HepG2 (cell line): ENCODE measurements at regions not wholly inside any gene's neighbourhood (a gene's known extent, or its start where the extent isn't known, plus 50 kb on each side); places are given as distances from the start of the nearest gene placed in this dataset.

Source experiments
- ATAC-seq: fragments of 200-7000 bp; cut with Tn5 transposase; 3 replicates; pipeline ENCODE4 v1.9.1; 2020; ENCODE audit warnings: mild to moderate bottlenecking, moderate library complexity
- BruUV-seq: library from RNA; stranded (reverse); fragments of 400-500 nt; replicated peaks from 2 replicates; lab custom pipeline; 2021; lab: Mats Ljungman, UMichigan
- CTCF ChIA-PET: fragments of 300-600 bp; formaldehyde crosslinking; extraction: SDS; loops from one replicate; lab custom pipeline; 2021; ENCODE audit warnings: low total read pairs, inconsistent platforms, low intra/inter-chr PET ratio; lab: Yijun Ruan, JAX
- POLR2A ChIA-PET: fragments of 350-600 bp; sonication (Branson Sonifier 250); formaldehyde crosslinking; loops from one replicate; lab custom pipeline; 2020; ENCODE audit warnings: antibody characterized with exemption, inconsistent platforms; lab: Yijun Ruan, JAX
- DNase-seq: peaks from one replicate; pipeline ENCODE4 v3.0.0-alpha.2; 2015; ENCODE audit warnings: low spot score
- FAIRE-seq: peaks from 3 replicates; lab custom pipeline; 2011; peaks lifted over from hg19 to GRCh38; lab: Jason Lieb, UNC
- H2AFZ ChIP-seq: one replicate; pipeline ENCODE4 v1.6.1; 2011; ENCODE audit warnings: low read length, inconsistent platforms
- H3K27ac ChIP-seq: fragments of 300-600 bp; 3 replicates; pipeline ENCODE4 v1.8.0; 2011; ENCODE audit warnings: mixed run types, mild to moderate bottlenecking, mixed read lengths, low read length, inconsistent platforms; ENCODE audit not compliant: insufficient read depth; ENCODE audit errors: extremely low read length
- H3K27me3 ChIP-seq, 2 experiments: fragments of 200-600 bp in 1 of 2; 2 replicates in 1 of 2; 3 replicates in 1 of 2; pipeline versions ENCODE4 v1.6.0 to v1.8.0; 2011; ENCODE audit warnings: low read length in 2 of 2, mild to moderate bottlenecking in 2 of 2, moderate library complexity in 2 of 2, inconsistent platforms in 1 of 2; ENCODE audit not compliant: insufficient read depth in 2 of 2, control insufficient read depth in 1 of 2
- H3K36me3 ChIP-seq, 2 experiments: fragments of 200-600 bp in 1 of 2; replicated peaks in 1 of 2; 2 replicates in 1 of 2; 3 replicates in 1 of 2; pipeline versions ENCODE4 v1.5.1 to v1.8.0; 2011; ENCODE audit warnings: low read length in 2 of 2, inconsistent platforms in 1 of 2; ENCODE audit not compliant: insufficient read depth in 2 of 2, control insufficient read depth in 1 of 2
- H3K4me1 ChIP-seq: 2 replicates; pipeline ENCODE4 v1.5.1; 2012; ENCODE audit warnings: low read length, inconsistent platforms; ENCODE audit not compliant: insufficient read depth
- H3K4me2 ChIP-seq: 2 replicates; pipeline ENCODE4 v1.6.0; 2011; ENCODE audit warnings: low read depth, low read length, inconsistent platforms
- H3K4me3 ChIP-seq, 3 experiments: fragments of 200-600 bp in 1 of 3; sonication (generic), shearing (Covaris generic) in 1 of 3; replicated peaks in 1 of 3; 2 replicates each; pipeline ENCODE4 v1.5.1; 2011 to 2016; ENCODE audit warnings: low read length in 3 of 3, inconsistent platforms in 2 of 3, low read depth in 2 of 3, mild to moderate bottlenecking in 2 of 3, control low read depth in 1 of 3, mixed read lengths in 1 of 3; ENCODE audit not compliant: insufficient read depth in 1 of 3
- H3K79me2 ChIP-seq: one replicate; pipeline ENCODE4 v1.6.1; 2011; ENCODE audit warnings: low read length, inconsistent platforms; ENCODE audit not compliant: insufficient read depth
- H3K9ac ChIP-seq: 2 replicates; pipeline ENCODE4 v1.6.0; 2011; ENCODE audit warnings: mild to moderate bottlenecking, low read depth, low read length, inconsistent platforms; ENCODE audit not compliant: insufficient read depth
- H3K9me3 ChIP-seq: 2 replicates; pipeline ENCODE4 v1.5.1; 2012; ENCODE audit warnings: mild to moderate bottlenecking, low read length
- H4K20me1 ChIP-seq: 2 replicates; pipeline ENCODE4 v1.6.0; 2011; ENCODE audit warnings: inconsistent platforms, mild to moderate bottlenecking, low read length, moderate library complexity; ENCODE audit not compliant: insufficient read depth
- DMAP1 ChIP-seq: IDR thresholded peaks from 2 replicates; pipeline ENCODE4 v1.6.1; 2016
- FOSL2 ChIP-seq: sonication (generic); formaldehyde crosslinking; IDR thresholded peaks from 2 replicates; pipeline ENCODE4 v1.4.0; 2020; ENCODE audit warnings: missing genetic modification reagents
- GTF2F1 ChIP-seq: fragments of 150-350 bp; IDR thresholded peaks from 2 replicates; pipeline ENCODE4 v1.6.1; 2014; ENCODE audit warnings: low read length
- HDAC6 ChIP-seq: fragments of 200-600 bp; sonication (generic); IDR thresholded peaks from 2 replicates; pipeline ENCODE4 v1.7.0; 2017; ENCODE audit warnings: mild to moderate bottlenecking, antibody characterized with exemption, low read length, low read depth
- HNRNPL ChIP-seq: fragments of 200-400 bp; formaldehyde crosslinking; IDR thresholded peaks from 2 replicates; pipeline ENCODE4 v1.6.1; 2017; ENCODE audit warnings: mild to moderate bottlenecking, low read depth, low read length
- KDM5B ChIP-seq: sonication (generic); formaldehyde crosslinking; IDR thresholded peaks from 2 replicates; pipeline ENCODE4 v1.4.0; 2020; ENCODE audit warnings: missing genetic modification reagents, mild to moderate bottlenecking, borderline replicate concordance
- NAIF1 ChIP-seq: sonication (generic); formaldehyde crosslinking; IDR thresholded peaks from 2 replicates; pipeline ENCODE4 v1.5.0; 2020; ENCODE audit warnings: mild to moderate bottlenecking, missing genetic modification reagents, borderline replicate concordance
- RFX1 ChIP-seq: fragments of 450-650 bp; IDR thresholded peaks from 2 replicates; pipeline ENCODE4 v1.6.1; 2017
- SMC3 ChIP-seq: IDR thresholded peaks from 2 replicates; pipeline ENCODE4 v1.6.1; 2011; ENCODE audit warnings: low read length, improper control_type of control experiment
- YEATS4 ChIP-seq: sonication (generic); formaldehyde crosslinking; IDR thresholded peaks from 2 replicates; pipeline ENCODE4 v1.4.0; 2020; ENCODE audit warnings: missing genetic modification reagents, borderline replicate concordance
- ZEB1 ChIP-seq: IDR thresholded peaks from 2 replicates; pipeline ENCODE4 v1.6.1; 2012; ENCODE audit warnings: mild to moderate bottlenecking, low read depth, inconsistent platforms; ENCODE audit not compliant: insufficient replicate concordance
- ZIK1 ChIP-seq: sonication (generic); formaldehyde crosslinking; IDR thresholded peaks from 2 replicates; pipeline ENCODE4 v1.5.0; 2020; ENCODE audit warnings: mild to moderate bottlenecking, low read depth, missing genetic modification reagents, borderline replicate concordance
- ZNF282 ChIP-seq: fragments of 450-650 bp; IDR thresholded peaks from 2 replicates; pipeline ENCODE4 v1.6.1; 2018; ENCODE audit not compliant: partially characterized antibody
- ZNF614 ChIP-seq: IDR thresholded peaks from 2 replicates; pipeline ENCODE4 v1.6.1; 2018; ENCODE audit warnings: missing biosample characterization, missing genetic modification reagents, inconsistent platforms, borderline replicate concordance
- ZNF724P ChIP-seq: sonication (generic); formaldehyde crosslinking; IDR thresholded peaks from 2 replicates; pipeline ENCODE4 v1.8.0; 2022; ENCODE audit warnings: missing genetic modification reagents, borderline replicate concordance
- WGBS: methylation state at CpG from one replicate; pipeline ENCODE4 v1.1.6; 2017; ENCODE audit warnings: low lambda C conversion rate; 5-methylcytosine and 5-hydroxymethylcytosine counted together
- in situ Hi-C: cut with HindIII; loops from 2 replicates; pipeline ENCODE4 v1.10.0; 2017; ENCODE audit warnings: low pct_unique_long_range_greater_than_20kb; ENCODE audit not compliant: extremely low pct_ligation_motif_present
- intact Hi-C: fragments of 100-400 bp; cut with micrococcal nuclease; formaldehyde crosslinking; loops from one replicate; pipeline ENCODE4 v1.10.0; 2022; ENCODE audit not compliant: unreplicated experiment
- TF ChIP-seq, protein P1 (sequence below): sonication (generic); formaldehyde crosslinking; IDR thresholded peaks from 2 replicates; pipeline ENCODE4 v1.5.1; 2020; ENCODE audit warnings: missing genetic modification reagents, mild to moderate bottlenecking, borderline replicate concordance

DNA sequence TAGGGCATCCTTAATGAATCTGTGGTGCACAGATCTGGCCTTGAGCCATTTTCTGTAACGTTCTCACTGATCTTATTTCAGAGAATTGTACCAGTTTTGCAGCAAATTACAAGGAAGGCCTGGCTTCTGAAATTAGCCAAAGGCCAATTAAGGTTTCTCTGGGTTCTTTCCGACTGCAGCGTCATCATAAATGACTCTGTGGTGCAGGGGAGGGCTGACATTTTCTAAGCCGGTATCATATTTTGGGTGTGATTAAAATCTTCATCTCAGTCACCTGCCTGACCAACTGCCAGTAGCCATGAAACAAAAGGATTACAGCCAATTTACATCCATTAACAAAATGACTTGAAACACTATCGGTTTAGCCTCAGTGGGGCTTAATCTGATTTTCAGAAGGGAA lies 363.7 kb downstream of the ADRA2A start (continued):
- TF ChIP-seq, protein P1, sequence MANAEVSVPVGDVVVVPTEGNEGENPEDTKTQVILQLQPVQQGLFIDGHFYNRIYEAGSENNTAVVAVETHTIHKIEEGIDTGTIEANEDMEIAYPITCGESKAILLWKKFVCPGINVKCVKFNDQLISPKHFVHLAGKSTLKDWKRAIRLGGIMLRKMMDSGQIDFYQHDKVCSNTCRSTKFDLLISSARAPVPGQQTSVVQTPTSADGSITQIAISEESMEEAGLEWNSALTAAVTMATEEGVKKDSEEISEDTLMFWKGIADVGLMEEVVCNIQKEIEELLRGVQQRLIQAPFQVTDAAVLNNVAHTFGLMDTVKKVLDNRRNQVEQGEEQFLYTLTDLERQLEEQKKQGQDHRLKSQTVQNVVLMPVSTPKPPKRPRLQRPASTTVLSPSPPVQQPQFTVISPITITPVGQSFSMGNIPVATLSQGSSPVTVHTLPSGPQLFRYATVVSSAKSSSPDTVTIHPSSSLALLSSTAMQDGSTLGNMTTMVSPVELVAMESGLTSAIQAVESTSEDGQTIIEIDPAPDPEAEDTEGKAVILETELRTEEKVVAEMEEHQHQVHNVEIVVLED (CRISPR knock-in tag), result no peak
- no peak for TF ChIP-seq HDAC6
- TF ChIP-seq, all 625 proteins: peak for 0

DNA sequence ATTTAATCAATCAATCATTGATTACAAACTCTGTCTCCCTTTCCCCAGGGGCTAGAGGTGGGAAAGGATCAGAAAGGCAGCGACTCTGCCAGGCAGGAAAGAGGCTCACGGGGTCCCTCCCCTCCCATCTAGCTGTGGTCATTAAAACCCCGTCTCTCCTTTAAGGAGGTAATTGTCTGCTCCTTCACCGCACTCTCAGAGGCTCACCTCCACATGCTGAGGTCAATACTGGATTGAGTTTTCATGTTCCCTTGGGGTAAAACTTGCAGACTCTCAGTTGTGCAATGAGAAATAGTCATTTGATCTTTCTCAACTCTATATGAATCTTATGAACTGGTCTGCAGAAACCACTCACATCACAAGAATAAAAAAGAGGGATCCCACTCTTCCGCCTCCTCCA lies 368.8 kb downstream of the ADRA2A start:
- intact Hi-C loops, result no loop called here
- H3K27me3 ChIP-seq, result no peaks in the 10 kb centered on the region; a peak in 1 of 5 replicates
- WGBS, result 21% methylated on average over 5 of the region's 5 CpGs
- no peak overlapping the region for H3K27ac ChIP-seq
- H3K9ac ChIP-seq, result no peak overlapping the region
- POLR2A ChIA-PET, result no interaction called here
- no peaks in the 10 kb centered on the region for H3K36me3 ChIP-seq
- no peak overlapping the region for H2AFZ ChIP-seq
- in situ Hi-C loops, result no loop called here
- DNase-seq (no peak), ATAC-seq (no peak), FAIRE-seq (no peak)
- H4K20me1 ChIP-seq, result no peaks in the 10 kb centered on the region
- no TSS peak for BruUV-seq
- CTCF ChIA-PET, result no interaction called here
- no peak overlapping the region for H3K4me2 ChIP-seq
- H3K79me2 ChIP-seq, result no peaks in the 10 kb centered on the region
- no peaks in the 10 kb centered on the region for H3K9me3 ChIP-seq
- no peak overlapping the region for H3K4me3 ChIP-seq
- H3K4me1 ChIP-seq, result no peaks in the 10 kb centered on the region
- no peak for TF ChIP-seq YEATS4 (CRISPR knock-in tag)
- TF ChIP-seq SMC3, result no peak
- no peak for TF ChIP-seq HNRNPL
- no peak for TF ChIP-seq KDM5B (CRISPR knock-in tag)
- TF ChIP-seq ZEB1, result no peak
- TF ChIP-seq ZNF724P (CRISPR knock-in tag), result no peak
- TF ChIP-seq FOSL2 (CRISPR knock-in tag), result no peak
- no peak for TF ChIP-seq ZIK1 (CRISPR knock-in tag)
- TF ChIP-seq ZNF614 (CRISPR knock-in tag), result no peak
- TF ChIP-seq ZNF282, result no peak
- no peak for TF ChIP-seq NAIF1 (CRISPR knock-in tag)
- no peak for TF ChIP-seq DMAP1 (CRISPR knock-in tag)
- no peak for TF ChIP-seq GTF2F1
- TF ChIP-seq RFX1, result no peak
